Common myeloid progenitor, CD34-positive (primary cell): ENCODE measurements at regions not wholly inside any gene's neighbourhood (a gene's known extent, or its start where the extent isn't known, plus 50 kb on each side); places are given as distances from the start of the nearest gene placed in this dataset.
A peak's percentile ranks its signal among the peaks of the same experiment; 100 is the strongest.
"Not testable (repeated sequence)": the region's sequence is repeated elsewhere in the genome, so short reads cannot be mapped to it uniquely, and the experiment has no call there.

Experiments
- CTCF ChIA-PET: fragments of 350-600 bp; sonication (Branson Sonifier 250); formaldehyde crosslinking; loops from one replicate; lab custom pipeline; 2021; ENCODE audit warnings: antibody characterized with exemption; lab: Charles Lee
- POLR2A ChIA-PET: fragments of 350-600 bp; sonication (Branson Sonifier 250); formaldehyde crosslinking; loops from one replicate; lab custom pipeline; 2021; ENCODE audit warnings: antibody characterized with exemption; lab: Charles Lee
- DNase-seq, 3 donors: peaks; one replicate each; pipeline versions ENCODE4 v3.0.0 to v3.0.0-alpha.2; 2013
- H3K27ac ChIP-seq, 2 experiments: 1 replicate in 1 of 2; 2 replicates in 1 of 2; pipeline ENCODE4 v1.7.0; 2013; ENCODE audit warnings: inconsistent platforms in 2 of 2, low read length in 2 of 2, mild to moderate bottlenecking in 2 of 2, low read depth in 1 of 2, moderate library complexity in 1 of 2; ENCODE audit not compliant: severe bottlenecking in 2 of 2, insufficient read depth in 1 of 2, poor library complexity in 1 of 2
- H3K27me3 ChIP-seq, 5 experiments: replicated peaks in 2 of 5; 1 replicate in 3 of 5; 2 replicates in 2 of 5; pipeline versions ENCODE4 v1.6.1 to v1.7.0; 2013; ENCODE audit warnings: low read length in 4 of 5, mild to moderate bottlenecking in 2 of 5, moderate library complexity in 2 of 5, inconsistent platforms in 1 of 5; ENCODE audit not compliant: insufficient read depth in 5 of 5, control insufficient read depth in 4 of 5
- H3K36me3 ChIP-seq, 4 experiments: 1 replicate in 2 of 4; 2 replicates in 2 of 4; pipeline versions ENCODE4 v1.6.1 to v1.7.0; 2013; ENCODE audit warnings: low read length in 3 of 4, control low read depth in 1 of 4, mild to moderate bottlenecking in 1 of 4; ENCODE audit not compliant: control insufficient read depth in 4 of 4, insufficient read depth in 4 of 4
- H3K4me1 ChIP-seq, 4 experiments: 1 replicate in 3 of 4; 2 replicates in 1 of 4; pipeline versions ENCODE4 v1.6.1 to v1.7.1; 2013; ENCODE audit warnings: low read length in 3 of 4, mild to moderate bottlenecking in 3 of 4, control low read depth in 1 of 4, inconsistent platforms in 1 of 4, moderate library complexity in 1 of 4; ENCODE audit not compliant: control insufficient read depth in 4 of 4, insufficient read depth in 4 of 4; ENCODE audit errors: control extremely low read depth in 1 of 4
- H3K4me3 ChIP-seq, 7 experiments: 1 replicate in 4 of 7; 2 replicates in 3 of 7; pipeline versions ENCODE4 v1.5.1 to v1.7.0; 2013; ENCODE audit warnings: mild to moderate bottlenecking in 7 of 7, low read length in 6 of 7, moderate library complexity in 6 of 7, inconsistent platforms in 2 of 7, low read depth in 2 of 7, control low read depth in 1 of 7; ENCODE audit not compliant: insufficient read depth in 4 of 7, control insufficient read depth in 1 of 7; ENCODE audit errors: extremely low read depth in 1 of 7
- H3K9me3 ChIP-seq, 5 experiments: 1 replicate in 4 of 5; 2 replicates in 1 of 5; pipeline versions ENCODE4 v1.6.1 to v1.7.1; 2013; ENCODE audit warnings: low read length in 4 of 5, mild to moderate bottlenecking in 2 of 5, inconsistent platforms in 1 of 5, low read depth in 1 of 5, moderate library complexity in 1 of 5; ENCODE audit not compliant: control insufficient read depth in 4 of 5, insufficient read depth in 2 of 5; ENCODE audit errors: control extremely low read depth in 1 of 5
- WGBS: methylation state at CpG from one replicate; pipeline ENCODE4 v1.1.5; 2013; ENCODE audit not compliant: insufficient coverage; 5-methylcytosine and 5-hydroxymethylcytosine counted together

- CTCF ChIA-PET = interaction anchor here (1.1 kb wide), 1 partner anchor 16 kb away, joined by 4 read pairs; no protein-coding TSS in a partner anchor
- Histone ChIP-seq H3K4me3 (no peak overlapping the region), H3K36me3 (peaks cover 0 to 7% (median 4%) of the 10 kb centered on the region in 4 experiments), H3K27ac (no peak overlapping the region), H3K4me1 (peaks cover 3 to 28% (median 9%) of the 10 kb centered on the region in 4 experiments), H3K9me3 (no peaks in the 10 kb centered on the region), H3K27me3 (no peaks in the 10 kb centered on the region)
- no peak for DNase-seq
- POLR2A ChIA-PET = no interaction called here
- WGBS = 100% methylated on average over 7 of the region's 12 CpGs
These were observed 132.5 kb upstream of the FOXN3 start for GRCh38 chr14:89549381-89550125.

- H3K27ac ChIP-seq, CTCF ChIA-PET, H3K27me3 ChIP-seq, H3K9me3 ChIP-seq, DNase-seq, H3K4me3 ChIP-seq, H3K36me3 ChIP-seq: not testable (repeated sequence)
- POLR2A ChIA-PET = interaction anchor here (0.6 kb wide), 1 partner anchor 411 kb away, joined by 4 read pairs; no protein-coding TSS in a partner anchor
- H3K4me1 ChIP-seq = peaks cover 3 to 25% (median 7%) of the 10 kb centered on the region in 4 experiments
- WGBS = no CpG with 5 or more reads among the region's 5 CpGs
These were observed 130.0 kb upstream of the FOXN3 start for GRCh38 chr14:89547047-89547446.

- H3K27me3 ChIP-seq = no peaks in the 10 kb centered on the region
- WGBS = 100% methylated on average over 1 of the region's 6 CpGs
- H3K9me3 ChIP-seq = no peaks in the 10 kb centered on the region
- H3K4me3 ChIP-seq = no peak overlapping the region
- peaks cover 0 to 5% (median 3%) of the 10 kb centered on the region in 4 experiments for H3K36me3 ChIP-seq
- H3K4me1 ChIP-seq = peaks cover 0 to 6% (median 0%) of the 10 kb centered on the region in 4 experiments
- DNase-seq = no peak
- ChIA-PET POLR2A (interaction anchor here (0.6 kb wide), 1 partner anchor 75 kb away, joined by 3 read pairs; no protein-coding TSS in a partner anchor), CTCF (interaction anchor here (1.2 to 6.2 kb wide), 5 partner anchors 11 to 34 kb away, joined by 3 to 24 read pairs (median 3); no protein-coding TSS in a partner anchor)
- no peak overlapping the region for H3K27ac ChIP-seq
These were observed 127.7 kb upstream of the FOXN3 start for GRCh38 chr14:89544636-89545301.

GRCh38 chr14:89543425-89543790 is 126.4 kb upstream of the FOXN3 start:
- peaks cover 0 to 6% (median 0%) of the 10 kb centered on the region in 4 experiments for H3K4me1 ChIP-seq
- H3K4me3 ChIP-seq = no peak overlapping the region
- no peak overlapping the region for H3K27ac ChIP-seq
- WGBS = 92% methylated on average over 3 of the region's 7 CpGs
- ChIA-PET CTCF (interaction anchor here (0.8 to 6.2 kb wide), 7 partner anchors 8 to 228 kb away, joined by 3 to 24 read pairs (median 3); no protein-coding TSS in a partner anchor), POLR2A (no interaction called here)
- no peak for DNase-seq
- H3K36me3 ChIP-seq = peaks cover 0 to 5% (median 2%) of the 10 kb centered on the region in 4 experiments
- no peaks in the 10 kb centered on the region for H3K27me3 ChIP-seq
- H3K9me3 ChIP-seq = no peaks in the 10 kb centered on the region

GRCh38 chr14:89542786-89543424 is 125.9 kb upstream of the FOXN3 start:
- CTCF ChIA-PET = interaction anchor here (0.8 to 6.2 kb wide), 6 partner anchors 8 to 229 kb away, joined by 3 to 24 read pairs (median 4); no protein-coding TSS in a partner anchor
- WGBS = 19% methylated on average over 3 of the region's 4 CpGs
- peaks cover 0 to 4% (median 2%) of the 10 kb centered on the region in 4 experiments for H3K36me3 ChIP-seq
- H3K27ac ChIP-seq = no peak overlapping the region
- H3K4me3 ChIP-seq = no peak overlapping the region
- peak in 1 of 3 donors; percentile 31 for DNase-seq
- H3K9me3 ChIP-seq = no peaks in the 10 kb centered on the region
- POLR2A ChIA-PET = no interaction called here
- no peaks in the 10 kb centered on the region for H3K27me3 ChIP-seq
- H3K4me1 ChIP-seq = peaks cover 0 to 6% (median 0%) of the 10 kb centered on the region in 4 experiments

- H3K27ac ChIP-seq = no peak overlapping the region
- CTCF ChIA-PET = interaction anchor here (1.0 to 6.2 kb wide), 2 partner anchors 7 to 39 kb away, joined by 3 to 24 read pairs; no protein-coding TSS in a partner anchor
- no peak for DNase-seq
These were observed 123.9 kb upstream of the FOXN3 start for GRCh38 chr14:89540830-89541470.

More at GRCh38 chr14:89540830-89541470, 123.9 kb upstream of the FOXN3 start:
- Histone ChIP-seq H3K36me3 (no peaks in the 10 kb centered on the region), H3K4me1 (peaks cover 0 to 6% (median 0%) of the 10 kb centered on the region in 4 experiments), H3K4me3 (no peak overlapping the region), H3K27me3 (no peaks in the 10 kb centered on the region), H3K9me3 (no peaks in the 10 kb centered on the region)
- 70% methylated on average over 2 of the region's 5 CpGs for WGBS
- POLR2A ChIA-PET = no interaction called here
